CD4-positive, alpha-beta T cell (primary cell): ENCODE measurements at regions not wholly inside any gene's neighbourhood (a gene's known extent, or its start where the extent isn't known, plus 50 kb on each side); places are given as distances from the start of the nearest gene placed in this dataset.
"Not testable (repeated sequence)": the region's sequence is repeated elsewhere in the genome, so short reads cannot be mapped to it uniquely, and the experiment has no call there.

Experiments used
- ATAC-seq: fragments of 200-7000 bp; cut with Tn5 transposase; one replicate; pipeline ENCODE4 v1.10.0; 2022; ENCODE audit warnings: mild to moderate bottlenecking; ENCODE audit not compliant: poor library complexity
- CTCF ChIA-PET: fragments of 350-600 bp; sonication (Branson Sonifier 250); formaldehyde crosslinking; loops from one replicate; lab custom pipeline; 2021; ENCODE audit warnings: antibody characterized with exemption, inconsistent platforms; lab: Charles Lee
- POLR2A ChIA-PET: fragments of 350-600 bp; sonication (Branson Sonifier 250); formaldehyde crosslinking; loops from one replicate; lab custom pipeline; 2021; ENCODE audit warnings: antibody characterized with exemption, inconsistent platforms; lab: Charles Lee
- DNase-seq, 14 experiments: peaks; one replicate each; pipeline ENCODE4 v3.0.0-alpha.2; 2013 to 2020; ENCODE audit warnings: mixed read lengths in 2 of 14
- H3K27ac ChIP-seq, 2 donors: one replicate each; pipeline versions ENCODE4 v1.5.1 to v1.7.0; 2013; ENCODE audit warnings: low read length in 2 of 2, low read depth in 1 of 2, mild to moderate bottlenecking in 1 of 2
- H3K27me3 ChIP-seq, 2 experiments: 1 replicate in 1 of 2; 2 replicates in 1 of 2; pipeline versions ENCODE4 v1.6.1 to v1.7.0; 2013; ENCODE audit warnings: low read length in 2 of 2, control low read depth in 1 of 2, mild to moderate bottlenecking in 1 of 2, moderate library complexity in 1 of 2; ENCODE audit not compliant: insufficient read depth in 2 of 2, control insufficient read depth in 1 of 2
- H3K36me3 ChIP-seq: one replicate; pipeline ENCODE4 v1.6.1; 2013; ENCODE audit warnings: low read length, control low read depth; ENCODE audit not compliant: insufficient read depth
- H3K4me1 ChIP-seq: one replicate; pipeline ENCODE4 v1.6.1; 2013; ENCODE audit warnings: low read length, control low read depth; ENCODE audit not compliant: insufficient read depth
- H3K4me3 ChIP-seq: one replicate; pipeline ENCODE4 v1.5.1; 2013; ENCODE audit warnings: mild to moderate bottlenecking, low read length, moderate library complexity
- H3K9me3 ChIP-seq, 2 experiments: 1 replicate in 1 of 2; 2 replicates in 1 of 2; pipeline versions ENCODE4 v1.6.1 to v1.7.0; 2013; ENCODE audit warnings: low read length in 2 of 2, mild to moderate bottlenecking in 2 of 2, control low read depth in 1 of 2, moderate library complexity in 1 of 2; ENCODE audit not compliant: control insufficient read depth in 1 of 2, insufficient read depth in 1 of 2
- H3K27ac Mint-ChIP-seq: one replicate; pipeline ENCODE4 v1.8.0; 2020; ENCODE audit warnings: mixed read lengths
- H3K27me3 Mint-ChIP-seq: one replicate; pipeline ENCODE4 v1.8.0; 2021; ENCODE audit warnings: mixed read lengths
- H3K36me3 Mint-ChIP-seq: one replicate; pipeline ENCODE4 v1.8.0; 2021; ENCODE audit warnings: low read depth, mixed read lengths
- H3K4me1 Mint-ChIP-seq: one replicate; pipeline ENCODE4 v1.8.0; 2021; ENCODE audit warnings: low read depth, mixed read lengths
- H3K4me3 Mint-ChIP-seq: one replicate; pipeline ENCODE4 v1.8.0; 2020; ENCODE audit warnings: mild to moderate bottlenecking, mixed read lengths
- H3K9me3 Mint-ChIP-seq: one replicate; pipeline ENCODE4 v1.8.0; 2020; ENCODE audit warnings: mixed read lengths
- intact Hi-C, 2 experiments: fragments of 100-400 bp; cut with DNase I in 1 of 2; cut with micrococcal nuclease in 1 of 2; formaldehyde crosslinking; loops; one replicate each; pipeline versions ENCODE4 v1.15.1 to v1.9.0; 2023 to 2025; cut with DNase I, micrococcal nuclease
- TF ChIP-seq, protein P1 (sequence below): fragments of 200-600 bp; IDR thresholded peaks from one replicate; pipeline ENCODE4 v1.8.0; 2022; ENCODE audit warnings: antibody characterized with exemption, mild to moderate bottlenecking

DNA sequence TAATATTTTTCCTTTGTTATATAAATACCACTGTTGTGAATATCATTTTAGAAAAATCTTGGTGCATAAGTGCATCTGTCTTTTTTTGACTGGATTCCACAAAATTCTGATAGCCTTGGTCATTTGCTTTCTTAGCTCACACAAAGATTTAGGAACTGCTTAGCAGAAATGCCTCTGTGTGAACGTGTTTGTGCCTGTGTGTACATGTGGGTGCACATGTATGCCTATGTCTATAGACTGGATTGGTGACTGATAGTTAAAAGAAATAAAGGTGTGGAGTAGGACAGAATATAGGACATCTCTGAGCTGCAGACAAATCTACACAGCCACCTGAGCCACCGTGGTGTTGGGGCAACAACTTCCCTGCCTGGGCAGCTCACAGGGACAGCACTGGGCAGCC, 93.8 kb downstream of the TSN start:
- H3K27me3 Mint-ChIP-seq, result peaks cover 20% of the 10 kb centered on the region
- H3K4me1 ChIP-seq, result no peaks in the 10 kb centered on the region
- no peak overlapping the region for H3K4me3 Mint-ChIP-seq
- H3K36me3 ChIP-seq, result no peaks in the 10 kb centered on the region
- H3K36me3 Mint-ChIP-seq, result no peaks in the 10 kb centered on the region
- H3K9me3 Mint-ChIP-seq, result no peaks in the 10 kb centered on the region
- peaks cover 2 to 4% of the 10 kb centered on the region in 2 experiments for H3K9me3 ChIP-seq
- no peak overlapping the region for H3K27ac Mint-ChIP-seq
- no peak for DNase-seq
- H3K27ac ChIP-seq, result no peak overlapping the region
- H3K4me3 ChIP-seq, result no peak overlapping the region
- CTCF ChIA-PET, result no interaction called here
- intact Hi-C loops, result no loop called here
- TF ChIP-seq, protein P1, sequence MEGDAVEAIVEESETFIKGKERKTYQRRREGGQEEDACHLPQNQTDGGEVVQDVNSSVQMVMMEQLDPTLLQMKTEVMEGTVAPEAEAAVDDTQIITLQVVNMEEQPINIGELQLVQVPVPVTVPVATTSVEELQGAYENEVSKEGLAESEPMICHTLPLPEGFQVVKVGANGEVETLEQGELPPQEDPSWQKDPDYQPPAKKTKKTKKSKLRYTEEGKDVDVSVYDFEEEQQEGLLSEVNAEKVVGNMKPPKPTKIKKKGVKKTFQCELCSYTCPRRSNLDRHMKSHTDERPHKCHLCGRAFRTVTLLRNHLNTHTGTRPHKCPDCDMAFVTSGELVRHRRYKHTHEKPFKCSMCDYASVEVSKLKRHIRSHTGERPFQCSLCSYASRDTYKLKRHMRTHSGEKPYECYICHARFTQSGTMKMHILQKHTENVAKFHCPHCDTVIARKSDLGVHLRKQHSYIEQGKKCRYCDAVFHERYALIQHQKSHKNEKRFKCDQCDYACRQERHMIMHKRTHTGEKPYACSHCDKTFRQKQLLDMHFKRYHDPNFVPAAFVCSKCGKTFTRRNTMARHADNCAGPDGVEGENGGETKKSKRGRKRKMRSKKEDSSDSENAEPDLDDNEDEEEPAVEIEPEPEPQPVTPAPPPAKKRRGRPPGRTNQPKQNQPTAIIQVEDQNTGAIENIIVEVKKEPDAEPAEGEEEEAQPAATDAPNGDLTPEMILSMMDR, result no peak
- POLR2A ChIA-PET, result no interaction called here
- no peaks in the 10 kb centered on the region for H3K27me3 ChIP-seq
- no peaks in the 10 kb centered on the region for H3K4me1 Mint-ChIP-seq
- ATAC-seq, result no peak

DNA sequence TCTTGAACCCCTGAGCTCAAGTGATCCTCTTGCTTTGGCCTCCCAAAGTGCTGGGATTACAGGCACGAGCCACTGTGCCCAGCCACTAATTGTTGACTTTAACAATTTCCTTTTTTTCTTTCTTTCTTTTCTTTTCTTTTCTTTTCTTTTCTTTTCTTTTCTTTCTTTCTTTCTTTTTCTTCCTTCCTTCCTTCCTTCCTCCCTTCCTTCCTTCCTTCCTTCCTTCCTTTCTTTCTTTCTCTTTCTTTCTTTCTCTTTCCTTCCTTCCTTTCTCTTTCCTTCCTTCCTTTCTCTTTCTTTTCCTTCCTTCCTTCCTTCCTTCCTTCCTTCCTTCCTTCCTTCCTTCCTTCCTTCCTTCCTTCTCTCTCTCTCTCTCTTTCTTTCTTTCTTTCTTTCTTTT, 97.7 kb downstream of the TSN start:
- intact Hi-C loops, H3K4me1 Mint-ChIP-seq, H3K27ac Mint-ChIP-seq, H3K36me3 ChIP-seq, H3K4me3 Mint-ChIP-seq, H3K9me3 ChIP-seq, DNase-seq, H3K27ac ChIP-seq, ATAC-seq, H3K4me1 ChIP-seq, POLR2A ChIA-PET, H3K27me3 ChIP-seq, H3K9me3 Mint-ChIP-seq, H3K4me3 ChIP-seq, H3K36me3 Mint-ChIP-seq, CTCF ChIA-PET: not testable (repeated sequence)
- H3K27me3 Mint-ChIP-seq, result peaks cover 36% of the 10 kb centered on the region

DNA sequence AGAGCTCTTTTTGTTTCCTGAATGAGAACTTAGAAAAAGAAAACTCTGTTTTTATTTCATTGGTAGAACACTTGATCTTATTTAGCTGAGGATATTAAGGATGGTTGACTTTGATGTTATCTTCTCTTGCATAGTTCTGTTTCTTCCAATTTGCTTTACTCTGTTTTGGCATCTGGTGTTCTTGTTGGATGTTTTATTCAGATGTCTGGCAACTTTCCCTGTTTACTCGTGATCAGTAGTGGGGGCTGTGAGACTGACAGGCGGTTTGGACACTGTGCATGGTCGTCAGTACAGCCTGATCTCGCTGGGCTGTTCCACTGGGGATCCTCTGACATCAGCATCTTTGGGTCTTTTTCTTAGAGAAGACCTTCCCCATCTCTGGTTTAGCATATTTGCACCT, 100.1 kb downstream of the TSN start:
- Mint-ChIP-seq H3K27ac (no peak overlapping the region), H3K36me3 (no peaks in the 10 kb centered on the region), H3K9me3 (no peaks in the 10 kb centered on the region), H3K4me1 (no peaks in the 10 kb centered on the region), H3K27me3 (peaks cover 54% of the 10 kb centered on the region), H3K4me3 (no peak overlapping the region)
- H3K36me3 ChIP-seq, result no peaks in the 10 kb centered on the region
- no peak overlapping the region for H3K27ac ChIP-seq
- no peaks in the 10 kb centered on the region for H3K4me1 ChIP-seq
- H3K4me3 ChIP-seq, result no peak overlapping the region
- CTCF ChIA-PET, result no interaction called here
- H3K9me3 ChIP-seq, result peaks cover 4% of the 10 kb centered on the region in 2 experiments
- intact Hi-C loops, result no loop called here
- H3K27me3 ChIP-seq, result peaks cover 0 to 11% of the 10 kb centered on the region in 2 experiments
- TF ChIP-seq, protein P1, result no peak
- no peak for ATAC-seq
- POLR2A ChIA-PET, result no interaction called here
- no peak for DNase-seq

DNA sequence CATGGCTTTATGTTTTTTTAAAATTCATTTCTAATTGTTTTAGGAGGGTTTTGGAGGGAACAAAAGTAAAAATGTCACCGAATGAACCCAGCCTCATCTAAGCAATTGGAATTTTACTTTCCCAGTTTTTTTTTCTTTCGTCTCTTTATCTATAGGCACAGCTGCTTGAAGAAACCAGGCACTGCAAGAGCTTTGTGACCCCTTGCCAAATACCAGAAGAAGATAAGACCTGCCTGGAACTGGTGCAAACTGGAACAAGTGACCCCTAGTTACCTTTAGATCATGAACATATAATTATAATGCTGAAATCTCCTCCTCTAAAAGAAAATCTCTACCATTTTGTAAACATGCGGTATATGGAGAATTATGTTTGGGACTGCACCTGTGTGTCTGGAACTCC, 100.9 kb downstream of the TSN start:
- H3K4me3 Mint-ChIP-seq, result no peak overlapping the region

More for the DNA sequence above, 100.9 kb downstream of the TSN start:
- no peak overlapping the region for H3K27ac Mint-ChIP-seq
- H3K9me3 ChIP-seq, result peaks cover 4% of the 10 kb centered on the region in 2 experiments
- ChIA-PET CTCF (no interaction called here), POLR2A (no interaction called here)
- no peaks in the 10 kb centered on the region for H3K9me3 Mint-ChIP-seq
- no peaks in the 10 kb centered on the region for H3K36me3 ChIP-seq
- peaks cover 0 to 13% of the 10 kb centered on the region in 2 experiments for H3K27me3 ChIP-seq
- H3K4me1 ChIP-seq, result no peaks in the 10 kb centered on the region
- no peaks in the 10 kb centered on the region for H3K36me3 Mint-ChIP-seq
- no peak overlapping the region for H3K4me3 ChIP-seq
- TF ChIP-seq, protein P1, result no peak
- no peak for DNase-seq
- intact Hi-C loops, result no loop called here
- no peaks in the 10 kb centered on the region for H3K4me1 Mint-ChIP-seq
- no peak for ATAC-seq
- peaks cover 58% of the 10 kb centered on the region for H3K27me3 Mint-ChIP-seq
- H3K27ac ChIP-seq, result no peak overlapping the region
